PC-9 (cell line): ENCODE measurements at regions not wholly inside any gene's neighbourhood (a gene's known extent, or its start where the extent isn't known, plus 50 kb on each side); places are given as distances from the start of the nearest gene placed in this dataset.

Experiments
- BruUV-seq: library from RNA; stranded (reverse); fragments of 400-500 nt; replicated peaks from 2 replicates; lab custom pipeline; 2021; lab: Mats Ljungman, UMichigan
- CTCF ChIA-PET: fragments of 300-600 bp; sonication (Branson Sonifier 250); formaldehyde crosslinking; loops from one replicate; lab custom pipeline; 2022; ENCODE audit warnings: antibody characterized with exemption; lab: Charles Lee
- POLR2A ChIA-PET: fragments of 300-600 bp; sonication (Branson Sonifier 250); formaldehyde crosslinking; loops from one replicate; lab custom pipeline; 2022; ENCODE audit warnings: antibody characterized with exemption; ENCODE audit not compliant: unreplicated experiment; lab: Charles Lee
- DNase-seq, 2 experiments: peaks; one replicate each; pipeline versions ENCODE4 v3.0.0 to v3.0.0-alpha.2; 2015 to 2022; ENCODE audit warnings: mixed read lengths in 1 of 2
- H2AFZ ChIP-seq: fragments of 200-600 bp; sonication (generic); 2 replicates; pipeline ENCODE4 v1.8.1; 2017; ENCODE audit warnings: antibody characterized with exemption
- H3F3A ChIP-seq: fragments of 200-600 bp; sonication (generic); 2 replicates; pipeline ENCODE4 v1.8.1; 2017; ENCODE audit warnings: antibody characterized with exemption, mild to moderate bottlenecking, low read depth; ENCODE audit not compliant: insufficient read depth
- H3K27ac ChIP-seq: fragments of 200-600 bp; sonication (generic); 2 replicates; pipeline ENCODE4 v1.6.1; 2016; ENCODE audit warnings: mixed run types
- H3K27me3 ChIP-seq: fragments of 200-600 bp; sonication (generic); 2 replicates; pipeline ENCODE4 v1.6.1; 2016; ENCODE audit warnings: low read depth, mixed run types; ENCODE audit not compliant: insufficient read depth
- H3K36me3 ChIP-seq: fragments of 200-600 bp; sonication (generic); 2 replicates; pipeline ENCODE4 v1.6.1; 2016; ENCODE audit warnings: low read depth, mixed run types
- H3K4me1 ChIP-seq: fragments of 200-600 bp; sonication (generic); replicated peaks from 2 replicates; pipeline ENCODE4 v1.6.1; 2016; ENCODE audit warnings: mixed run types; ENCODE audit not compliant: insufficient read depth
- H3K4me2 ChIP-seq: fragments of 200-600 bp; sonication (generic); 2 replicates; pipeline ENCODE4 v1.6.1; 2017; ENCODE audit warnings: mixed run types
- H3K4me3 ChIP-seq: fragments of 200-600 bp; sonication (generic); 2 replicates; pipeline ENCODE4 v1.6.1; 2016; ENCODE audit warnings: mixed run types
- H3K79me2 ChIP-seq: fragments of 200-600 bp; sonication (generic); 2 replicates; pipeline ENCODE4 v1.6.1; 2017; ENCODE audit warnings: low read depth, mixed run types
- H3K9me2 ChIP-seq: fragments of 200-600 bp; sonication (generic); 2 replicates; pipeline ENCODE4 v1.8.1; 2017; ENCODE audit warnings: mild to moderate bottlenecking; ENCODE audit not compliant: insufficient read depth
- H3K9me3 ChIP-seq: fragments of 200-600 bp; sonication (generic); 2 replicates; pipeline ENCODE4 v1.8.1; 2016; ENCODE audit warnings: low read depth; ENCODE audit not compliant: insufficient read depth
- H4K20me1 ChIP-seq: fragments of 200-600 bp; sonication (generic); 2 replicates; pipeline ENCODE4 v1.8.1; 2017; ENCODE audit not compliant: insufficient read depth
- CTCF ChIP-seq: fragments of 200-600 bp; sonication (generic); conservative IDR thresholded peaks from 2 replicates; pipeline ENCODE4 v1.6.1; 2017; ENCODE audit warnings: mixed run types, antibody characterized with exemption, mild to moderate bottlenecking, moderate library complexity
- EZH2 ChIP-seq: fragments of 200-600 bp; sonication (generic); IDR thresholded peaks from 2 replicates; pipeline ENCODE4 v1.8.0; 2017; ENCODE audit warnings: antibody characterized with exemption, low read depth
- intact Hi-C: fragments of 100-400 bp; cut with micrococcal nuclease; formaldehyde crosslinking; loops from one replicate; pipeline ENCODE4 v1.10.0; 2022; ENCODE audit not compliant: unreplicated experiment

GRCh38 chr14:96690713-96691383 is 106.3 kb upstream of the VRK1 start:
- no peaks in the 10 kb centered on the region for H3K79me2 ChIP-seq
- no peak overlapping the region for H3K4me3 ChIP-seq
- H3K9me3 ChIP-seq: no peaks in the 10 kb centered on the region
- no peak overlapping the region for H2AFZ ChIP-seq
- no peak overlapping the region for H3K27ac ChIP-seq
- DNase-seq: no peak
- intact Hi-C loops: no loop called here
- H3F3A ChIP-seq: no peaks in the 10 kb centered on the region
- ChIA-PET CTCF (no interaction called here), POLR2A (no interaction called here)
- H3K4me2 ChIP-seq: no peak overlapping the region
- BruUV-seq: no TSS peak
- peaks cover 5% of the 10 kb centered on the region; the same call in 1 of the 2 replicates for H3K27me3 ChIP-seq
- no peaks in the 10 kb centered on the region for H4K20me1 ChIP-seq
- H3K4me1 ChIP-seq: no peaks in the 10 kb centered on the region
- TF ChIP-seq EZH2 (no peak), CTCF (no peak)
- H3K9me2 ChIP-seq: no peaks in the 10 kb centered on the region
- no peaks in the 10 kb centered on the region for H3K36me3 ChIP-seq

GRCh38 chr14:96693252-96693820 is 103.8 kb upstream of the VRK1 start:
- H3K9me2 ChIP-seq: no peaks in the 10 kb centered on the region
- TF ChIP-seq CTCF: no peak
- DNase-seq: no peak
- BruUV-seq: no TSS peak
- H3K36me3 ChIP-seq: no peaks in the 10 kb centered on the region
- H3K4me3 ChIP-seq: no peak overlapping the region
- H4K20me1 ChIP-seq: no peaks in the 10 kb centered on the region
- H2AFZ ChIP-seq: no peak overlapping the region
- no peaks in the 10 kb centered on the region for H3K9me3 ChIP-seq
- H3F3A ChIP-seq: no peaks in the 10 kb centered on the region
- intact Hi-C loops: no loop called here
- no peaks in the 10 kb centered on the region for H3K4me1 ChIP-seq
- no peaks in the 10 kb centered on the region for H3K79me2 ChIP-seq
- H3K27ac ChIP-seq: no peak overlapping the region
- ChIA-PET CTCF (no interaction called here), POLR2A (no interaction called here)
- no peak overlapping the region for H3K4me2 ChIP-seq
- H3K27me3 ChIP-seq: peaks cover 15% of the 10 kb centered on the region; the same call in 1 of the 2 replicates

GRCh38 chr14:96693987-96694386 is 103.2 kb upstream of the VRK1 start:
- intact Hi-C loops: no loop called here
- H3F3A ChIP-seq: no peaks in the 10 kb centered on the region
- H3K4me1 ChIP-seq: no peaks in the 10 kb centered on the region
- no peaks in the 10 kb centered on the region for H3K9me3 ChIP-seq
- no peak for TF ChIP-seq CTCF
- no peak for TF ChIP-seq EZH2
- no peak overlapping the region for H3K4me2 ChIP-seq
- no peak for DNase-seq
- no peaks in the 10 kb centered on the region for H4K20me1 ChIP-seq
- peaks cover 15% of the 10 kb centered on the region; the same call in 1 of the 2 replicates for H3K27me3 ChIP-seq
- H3K36me3 ChIP-seq: no peaks in the 10 kb centered on the region
- CTCF ChIA-PET: no interaction called here
- no peak overlapping the region for H2AFZ ChIP-seq
- POLR2A ChIA-PET: no interaction called here
- H3K79me2 ChIP-seq: no peaks in the 10 kb centered on the region
- H3K9me2 ChIP-seq: no peaks in the 10 kb centered on the region
- no peak overlapping the region for H3K4me3 ChIP-seq
- no peak overlapping the region for H3K27ac ChIP-seq
- BruUV-seq: no TSS peak
